ENCODE measurements at regions not wholly inside any gene's neighbourhood (a gene's known extent, or its start where the extent isn't known, plus 50 kb on each side); places are given as distances from the start of the nearest gene placed in this dataset.
A peak's percentile ranks its signal among the peaks of the same experiment; 100 is the strongest.

GRCh38 chr6:97653076-97653475 lies 370.1 kb upstream of the MMS22L start:
- TF ChIP-seq EZH2 (IDR thresholded peaks at IDR 0.05) (no peak), CTCF (IDR thresholded peaks at IDR 0.05) (no peak), EZH2phosphoT487 (IDR thresholded peaks at IDR 0.05) (no peak)
- no peaks in the 10 kb centered on the region for H3K79me2 ChIP-seq (ENCODE audit: low read depth)
- H3K4me2 ChIP-seq = no peak overlapping the region
- Mint-ChIP-seq H3K4me3 (no peak overlapping the region), H3K27ac (no peak overlapping the region), H3K9me3 (peaks cover 3% of the 10 kb centered on the region), H3K4me1 (peaks cover 25% of the 10 kb centered on the region), H3K36me3 (no peaks in the 10 kb centered on the region), H3K27me3 (ENCODE audit: insufficient read depth, low read depth) (no peaks in the 10 kb centered on the region)
- no peak overlapping the region for H3K9ac ChIP-seq
- H2AFZ ChIP-seq (replicated peaks) = no peak overlapping the region
- H3K9me3 ChIP-seq (ENCODE audit: low read depth) = peaks cover 7% of the 10 kb centered on the region
- no peak for DNase-seq (ENCODE audit: low spot score)
- no peaks in the 10 kb centered on the region for H3K27me3 ChIP-seq
- no peaks in the 10 kb centered on the region for H4K20me1 ChIP-seq (ENCODE audit: low read depth)
- no peak overlapping the region for H3K27ac ChIP-seq
- peaks cover 37% of the 10 kb centered on the region for H3K4me1 ChIP-seq
- no peaks in the 10 kb centered on the region for H3K36me3 ChIP-seq
- H3F3A ChIP-seq (ENCODE audit: low read depth) = peaks cover 31% of the 10 kb centered on the region
- no peak overlapping the region for H3K4me3 ChIP-seq

GRCh38 chr6:97653517-97653916 lies 370.5 kb upstream of the MMS22L start:
- H3K4me3 ChIP-seq = no peak overlapping the region
- no peaks in the 10 kb centered on the region for H3K36me3 Mint-ChIP-seq
- no peak overlapping the region for H3K4me3 Mint-ChIP-seq
- no peak overlapping the region for H3K9ac ChIP-seq
- peaks cover 28% of the 10 kb centered on the region for H3K4me1 Mint-ChIP-seq
- no peaks in the 10 kb centered on the region for H3K27me3 Mint-ChIP-seq (ENCODE audit: insufficient read depth, low read depth)
- no peaks in the 10 kb centered on the region for H4K20me1 ChIP-seq (ENCODE audit: low read depth)
- TF ChIP-seq EZH2phosphoT487 (IDR thresholded peaks at IDR 0.05) = no peak
- TF ChIP-seq CTCF (IDR thresholded peaks at IDR 0.05) = no peak
- no peak for TF ChIP-seq EZH2 (IDR thresholded peaks at IDR 0.05)
- H3K27ac Mint-ChIP-seq = no peak overlapping the region
- H3K36me3 ChIP-seq = no peaks in the 10 kb centered on the region
- H3F3A ChIP-seq (ENCODE audit: low read depth) = peaks cover 35% of the 10 kb centered on the region
- no peak overlapping the region for H3K27ac ChIP-seq
- no peak overlapping the region for H2AFZ ChIP-seq (replicated peaks)
- H3K4me2 ChIP-seq = no peak overlapping the region
- no peaks in the 10 kb centered on the region for H3K27me3 ChIP-seq
- H3K4me1 ChIP-seq = peaks cover 41% of the 10 kb centered on the region
- H3K9me3 Mint-ChIP-seq = peaks cover 3% of the 10 kb centered on the region
- no peak for DNase-seq (ENCODE audit: low spot score)
- H3K9me3 ChIP-seq (ENCODE audit: low read depth) = peaks cover 7% of the 10 kb centered on the region
- H3K79me2 ChIP-seq (ENCODE audit: low read depth) = no peaks in the 10 kb centered on the region

DNA sequence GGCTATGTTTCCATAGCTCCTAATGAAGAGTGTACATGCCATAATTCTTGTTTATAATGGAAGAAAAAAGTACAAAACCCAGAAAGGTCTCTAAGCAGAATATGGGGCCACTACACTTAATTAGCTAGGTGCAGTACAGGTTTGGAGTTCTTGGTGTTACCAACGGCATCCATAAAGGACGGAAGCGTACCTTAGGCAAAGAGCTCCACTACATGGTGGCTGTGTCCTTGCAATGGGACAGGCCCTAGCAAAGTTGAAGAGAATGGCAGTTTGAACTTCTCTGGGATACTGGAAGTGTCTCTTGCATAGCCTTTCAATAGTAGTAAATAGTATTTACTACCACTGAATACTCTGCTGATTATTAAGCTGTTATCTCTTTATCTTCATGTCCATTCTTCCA lies 371.7 kb upstream of the MMS22L start:
- Mint-ChIP-seq H3K27ac (no peak overlapping the region), H3K4me1 (peaks cover 28% of the 10 kb centered on the region), H3K27me3 (ENCODE audit: insufficient read depth, low read depth) (no peaks in the 10 kb centered on the region), H3K36me3 (no peaks in the 10 kb centered on the region), H3K4me3 (no peak overlapping the region), H3K9me3 (peaks cover 3% of the 10 kb centered on the region)
- DNase-seq (ENCODE audit: low spot score) = no peak
- no peak overlapping the region for H3K4me3 ChIP-seq
- peaks cover 36% of the 10 kb centered on the region for H3F3A ChIP-seq (ENCODE audit: low read depth)
- H3K9ac ChIP-seq = no peak overlapping the region
- H2AFZ ChIP-seq (replicated peaks) = no peak overlapping the region
- H3K36me3 ChIP-seq = no peaks in the 10 kb centered on the region
- peaks cover 7% of the 10 kb centered on the region for H3K9me3 ChIP-seq (ENCODE audit: low read depth)
- no peak overlapping the region for H3K27ac ChIP-seq
- H3K4me1 ChIP-seq = peaks cover 52% of the 10 kb centered on the region
- H3K27me3 ChIP-seq = no peaks in the 10 kb centered on the region
- H3K79me2 ChIP-seq (ENCODE audit: low read depth) = no peaks in the 10 kb centered on the region
- H4K20me1 ChIP-seq (ENCODE audit: low read depth) = no peaks in the 10 kb centered on the region
- TF ChIP-seq EZH2 (IDR thresholded peaks at IDR 0.05) (no peak), CTCF (IDR thresholded peaks at IDR 0.05) (no peak), EZH2phosphoT487 (IDR thresholded peaks at IDR 0.05) (no peak)
- H3K4me2 ChIP-seq = peak overlapping the region; percentile 71

All from neural progenitor cell (in vitro differentiated cells).